HEK293T (cell line): ENCODE measurements at regions not wholly inside any gene's neighbourhood (a gene's known extent, or its start where the extent isn't known, plus 50 kb on each side); places are given as distances from the start of the nearest gene placed in this dataset.

ENCODE experiments used
- BHLHE40 ChIP-seq: fragments of 450-650 bp; IDR thresholded peaks from 2 replicates; pipeline ENCODE4 v1.6.1; 2016; ENCODE audit warnings: mild to moderate bottlenecking, moderate library complexity, borderline replicate concordance
- CTBP1 ChIP-seq: fragments of 450-650 bp; IDR thresholded peaks from 2 replicates; pipeline ENCODE4 v1.6.1; 2016; ENCODE audit warnings: borderline replicate concordance
- FOXA1 ChIP-seq: fragments of 450-650 bp; IDR thresholded peaks from 2 replicates; pipeline ENCODE4 v1.6.1; 2016; ENCODE audit warnings: mild to moderate bottlenecking
- SP1 ChIP-seq: fragments of 450-650 bp; IDR thresholded peaks from 2 replicates; pipeline ENCODE4 v1.6.1; 2017
- SUZ12 ChIP-seq: fragments of 450-650 bp; IDR thresholded peaks from 2 replicates; pipeline ENCODE4 v1.6.1; 2016; ENCODE audit warnings: mild to moderate bottlenecking

DNA sequence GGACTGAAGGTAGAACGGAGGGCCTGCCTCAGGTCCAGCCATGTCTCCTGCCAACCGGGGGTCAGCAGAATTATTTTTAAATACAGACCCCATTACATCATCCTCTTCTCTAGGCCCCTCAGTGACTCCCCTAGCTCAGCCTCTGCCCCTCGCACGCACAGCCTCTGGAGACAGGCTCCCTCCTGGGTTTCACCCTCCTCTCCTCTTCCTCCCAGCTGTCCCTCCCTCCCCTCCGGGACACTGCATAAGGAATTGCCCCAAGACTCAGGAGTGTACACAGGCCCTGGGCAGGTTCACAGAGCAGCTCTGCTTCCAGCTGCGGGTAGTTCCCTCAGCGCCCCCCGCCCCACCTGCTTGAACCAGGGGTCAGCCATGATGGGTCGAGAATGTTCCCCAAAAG, 520.2 kb upstream of the MYT1L start:
- TF ChIP-seq BHLHE40 = no peak
- no peak for TF ChIP-seq CTBP1
- TF ChIP-seq FOXA1 = no peak
- no peak for TF ChIP-seq SP1
- TF ChIP-seq SUZ12 = no peak
